ENCODE measurements at regions not wholly inside any gene's neighbourhood (a gene's known extent, or its start where the extent isn't known, plus 50 kb on each side); places are given as distances from the start of the nearest gene placed in this dataset.
"Not testable (repeated sequence)": the region's sequence is repeated elsewhere in the genome, so short reads cannot be mapped to it uniquely, and the experiment has no call there.

- H4K20me1 ChIP-seq (ENCODE audit: insufficient read depth, low read length, poor library complexity, severe bottlenecking) = no peaks in the 10 kb centered on the region
- H3K4me3 ChIP-seq (ENCODE audit: low read length, poor library complexity, severe bottlenecking) = no peak overlapping the region
- no peak for TF ChIP-seq EZH2phosphoT487 (IDR thresholded peaks at IDR 0.05; ENCODE audit: borderline replicate concordance)
- no peak for TF ChIP-seq CTCF (conservative IDR thresholded peaks at IDR 0.05; ENCODE audit: low read length)
- no peaks in the 10 kb centered on the region for H3K9me2 ChIP-seq (replicated peaks; ENCODE audit: low read depth, low read length)
- no peaks in the 10 kb centered on the region for H3K36me3 ChIP-seq (ENCODE audit: insufficient read depth, low read length)
- no peak overlapping the region for H2AFZ ChIP-seq (ENCODE audit: low read length)
- no peaks in the 10 kb centered on the region for H3K79me2 ChIP-seq (ENCODE audit: insufficient read depth, low read length)
- H3K9ac ChIP-seq (ENCODE audit: low read depth, low read length, poor library complexity, severe bottlenecking) = no peak overlapping the region
- H3K4me2 ChIP-seq (ENCODE audit: low read depth, low read length, poor library complexity, severe bottlenecking) = no peak overlapping the region
- no peaks in the 10 kb centered on the region for H3F3A ChIP-seq (ENCODE audit: low read depth)
- H3K27me3 ChIP-seq (ENCODE audit: insufficient read depth, low read length, poor library complexity, severe bottlenecking) = no peaks in the 10 kb centered on the region
- no peaks in the 10 kb centered on the region for H3K9me3 ChIP-seq (ENCODE audit: insufficient read depth, low read depth, low read length)
- H3K4me1 ChIP-seq (ENCODE audit: insufficient read depth, low read length, poor library complexity, severe bottlenecking) = no peaks in the 10 kb centered on the region
These were observed 192.7 kb downstream of the RCHY1 start for GRCh38 chr4:75321484-75321883.

- not testable (repeated sequence) for H3K27me3 ChIP-seq (ENCODE audit: insufficient read depth, low read length, poor library complexity, severe bottlenecking); H3K9me3 ChIP-seq (ENCODE audit: insufficient read depth, low read depth, low read length); H3K9ac ChIP-seq (ENCODE audit: low read depth, low read length, poor library complexity, severe bottlenecking); H3K79me2 ChIP-seq (ENCODE audit: insufficient read depth, low read length); H3K36me3 ChIP-seq (ENCODE audit: insufficient read depth, low read length); H3K9me2 ChIP-seq (replicated peaks; ENCODE audit: low read depth, low read length); H3F3A ChIP-seq (ENCODE audit: low read depth); H3K4me1 ChIP-seq (ENCODE audit: insufficient read depth, low read length, poor library complexity, severe bottlenecking); H2AFZ ChIP-seq (ENCODE audit: low read length); H4K20me1 ChIP-seq (ENCODE audit: insufficient read depth, low read length, poor library complexity, severe bottlenecking); H3K4me2 ChIP-seq (ENCODE audit: low read depth, low read length, poor library complexity, severe bottlenecking); H3K4me3 ChIP-seq (ENCODE audit: low read length, poor library complexity, severe bottlenecking)
These were observed 196.6 kb downstream of the RCHY1 start for GRCh38 chr4:75317641-75318040.

GRCh38 chr4:75308049-75308448 lies 206.2 kb downstream of the RCHY1 start:
- no peaks in the 10 kb centered on the region for H3K9me3 ChIP-seq (ENCODE audit: insufficient read depth, low read depth, low read length)
- H4K20me1 ChIP-seq (ENCODE audit: insufficient read depth, low read length, poor library complexity, severe bottlenecking) = no peaks in the 10 kb centered on the region
- TF ChIP-seq CTCF (conservative IDR thresholded peaks at IDR 0.05; ENCODE audit: low read length) (no peak), EZH2phosphoT487 (IDR thresholded peaks at IDR 0.05; ENCODE audit: borderline replicate concordance) (no peak)
- H3K9me2 ChIP-seq (replicated peaks; ENCODE audit: low read depth, low read length) = no peaks in the 10 kb centered on the region
- H3K27me3 ChIP-seq (ENCODE audit: insufficient read depth, low read length, poor library complexity, severe bottlenecking) = no peaks in the 10 kb centered on the region
- H2AFZ ChIP-seq (ENCODE audit: low read length) = no peak overlapping the region
- H3K36me3 ChIP-seq (ENCODE audit: insufficient read depth, low read length) = no peaks in the 10 kb centered on the region
- H3K4me3 ChIP-seq (ENCODE audit: low read length, poor library complexity, severe bottlenecking) = no peak overlapping the region
- no peak overlapping the region for H3K9ac ChIP-seq (ENCODE audit: low read depth, low read length, poor library complexity, severe bottlenecking)
- H3K79me2 ChIP-seq (ENCODE audit: insufficient read depth, low read length) = no peaks in the 10 kb centered on the region
- no peak overlapping the region for H3K4me2 ChIP-seq (ENCODE audit: low read depth, low read length, poor library complexity, severe bottlenecking)
- H3F3A ChIP-seq (ENCODE audit: low read depth) = no peaks in the 10 kb centered on the region
- no peaks in the 10 kb centered on the region for H3K4me1 ChIP-seq (ENCODE audit: insufficient read depth, low read length, poor library complexity, severe bottlenecking)

- H3K4me2 ChIP-seq (ENCODE audit: low read depth, low read length, poor library complexity, severe bottlenecking) = no peak overlapping the region
- H3K9me3 ChIP-seq (ENCODE audit: insufficient read depth, low read depth, low read length) = no peaks in the 10 kb centered on the region
- no peak overlapping the region for H3K9ac ChIP-seq (ENCODE audit: low read depth, low read length, poor library complexity, severe bottlenecking)
- no peaks in the 10 kb centered on the region for H4K20me1 ChIP-seq (ENCODE audit: insufficient read depth, low read length, poor library complexity, severe bottlenecking)
- no peaks in the 10 kb centered on the region for H3K4me1 ChIP-seq (ENCODE audit: insufficient read depth, low read length, poor library complexity, severe bottlenecking)
- H2AFZ ChIP-seq (ENCODE audit: low read length) = no peak overlapping the region
- H3K27me3 ChIP-seq (ENCODE audit: insufficient read depth, low read length, poor library complexity, severe bottlenecking) = no peaks in the 10 kb centered on the region
- no peaks in the 10 kb centered on the region for H3K79me2 ChIP-seq (ENCODE audit: insufficient read depth, low read length)
- no peaks in the 10 kb centered on the region for H3K36me3 ChIP-seq (ENCODE audit: insufficient read depth, low read length)
- no peaks in the 10 kb centered on the region for H3F3A ChIP-seq (ENCODE audit: low read depth)
- TF ChIP-seq CTCF (conservative IDR thresholded peaks at IDR 0.05; ENCODE audit: low read length) (no peak), EZH2phosphoT487 (IDR thresholded peaks at IDR 0.05; ENCODE audit: borderline replicate concordance) (no peak)
- no peaks in the 10 kb centered on the region for H3K9me2 ChIP-seq (replicated peaks; ENCODE audit: low read depth, low read length)
- no peak overlapping the region for H3K4me3 ChIP-seq (ENCODE audit: low read length, poor library complexity, severe bottlenecking)
These were observed 207.7 kb downstream of the RCHY1 start for GRCh38 chr4:75306506-75306905.
